ENCODE measurements at regions not wholly inside any gene's neighbourhood (a gene's known extent, or its start where the extent isn't known, plus 50 kb on each side); places are given as distances from the start of the nearest gene placed in this dataset.
"Not testable (repeated sequence)": the region's sequence is repeated elsewhere in the genome, so short reads cannot be mapped to it uniquely, and the experiment has no call there.

DNA sequence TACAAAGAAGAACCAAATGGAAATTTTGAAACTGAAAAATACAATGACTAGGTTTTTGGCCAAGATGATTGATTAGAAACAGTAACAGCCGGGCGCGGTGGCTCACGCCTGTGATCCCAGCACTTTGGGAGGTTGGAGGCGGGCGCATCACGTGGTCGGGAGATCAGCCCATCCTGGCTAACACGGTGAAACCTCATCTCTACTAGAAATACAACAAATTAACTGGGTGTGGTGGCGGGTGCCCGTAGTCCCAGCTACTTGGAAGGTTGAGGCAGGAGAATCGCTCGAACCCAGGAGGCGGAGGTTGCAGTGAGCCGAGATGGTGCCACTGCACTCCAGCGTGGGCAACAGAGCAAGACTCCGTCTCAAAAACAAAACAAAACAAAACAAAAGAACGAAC, 785.8 kb upstream of the DDX18 start:
- TF ChIP-seq, protein P1, sequence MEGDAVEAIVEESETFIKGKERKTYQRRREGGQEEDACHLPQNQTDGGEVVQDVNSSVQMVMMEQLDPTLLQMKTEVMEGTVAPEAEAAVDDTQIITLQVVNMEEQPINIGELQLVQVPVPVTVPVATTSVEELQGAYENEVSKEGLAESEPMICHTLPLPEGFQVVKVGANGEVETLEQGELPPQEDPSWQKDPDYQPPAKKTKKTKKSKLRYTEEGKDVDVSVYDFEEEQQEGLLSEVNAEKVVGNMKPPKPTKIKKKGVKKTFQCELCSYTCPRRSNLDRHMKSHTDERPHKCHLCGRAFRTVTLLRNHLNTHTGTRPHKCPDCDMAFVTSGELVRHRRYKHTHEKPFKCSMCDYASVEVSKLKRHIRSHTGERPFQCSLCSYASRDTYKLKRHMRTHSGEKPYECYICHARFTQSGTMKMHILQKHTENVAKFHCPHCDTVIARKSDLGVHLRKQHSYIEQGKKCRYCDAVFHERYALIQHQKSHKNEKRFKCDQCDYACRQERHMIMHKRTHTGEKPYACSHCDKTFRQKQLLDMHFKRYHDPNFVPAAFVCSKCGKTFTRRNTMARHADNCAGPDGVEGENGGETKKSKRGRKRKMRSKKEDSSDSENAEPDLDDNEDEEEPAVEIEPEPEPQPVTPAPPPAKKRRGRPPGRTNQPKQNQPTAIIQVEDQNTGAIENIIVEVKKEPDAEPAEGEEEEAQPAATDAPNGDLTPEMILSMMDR (IDR thresholded peaks at IDR 0.05; ENCODE audit: borderline replicate concordance, extremely low read depth, low read length, poor library complexity, severe bottlenecking) = not testable (repeated sequence)
- not testable (repeated sequence) for TF ChIP-seq EZH2 (IDR thresholded peaks at IDR 0.05; ENCODE audit: borderline replicate concordance, low read depth, low read length, severe bottlenecking)

Data from DND-41 (cell line).